Uterus (tissue), 2 donors: ENCODE measurements at regions not wholly inside any gene's neighbourhood (a gene's known extent, or its start where the extent isn't known, plus 50 kb on each side); places are given as distances from the start of the nearest gene placed in this dataset.

Experiments
- CTCF ChIP-seq, 4 experiments: fragments of 200-600 bp in 2 of 4; fragments of 450-650 bp in 2 of 4; sonication (generic) in 2 of 4; IDR thresholded peaks; one replicate each; pipeline ENCODE4 v1.5.1; 2016 to 2019; ENCODE audit warnings: antibody characterized with exemption in 4 of 4, mild to moderate bottlenecking in 2 of 4, moderate library complexity in 1 of 4
- POLR2A ChIP-seq, 2 donors: fragments of 450-650 bp; IDR thresholded peaks; one replicate each; pipeline ENCODE4 v1.6.1; 2016; ENCODE audit warnings: antibody characterized with exemption in 2 of 2, mild to moderate bottlenecking in 1 of 2, moderate library complexity in 1 of 2

GRCh38 chr2:5799348-5799747 lies 107.2 kb downstream of the SOX11 start:
- TF ChIP-seq POLR2A (IDR thresholded peaks at IDR 0.05), result no peak
- no peak for TF ChIP-seq CTCF (IDR thresholded peaks at IDR 0.05)
